Keratinocyte (primary cell): ENCODE measurements at regions not wholly inside any gene's neighbourhood (a gene's known extent, or its start where the extent isn't known, plus 50 kb on each side); places are given as distances from the start of the nearest gene placed in this dataset.

Experiments used
- DNase-seq: peaks from one replicate; pipeline ENCODE4 v3.0.0-alpha.2; 2011; ENCODE audit warnings: low read depth, missing footprints, low spot score
- FAIRE-seq: peaks from 2 replicates; lab custom pipeline; 2011; peaks lifted over from hg19 to GRCh38; lab: Jason Lieb, UNC
- H2AFZ ChIP-seq: 2 replicates; pipeline ENCODE4 v1.6.0; 2012; ENCODE audit warnings: low read length, control low read depth, inconsistent platforms; ENCODE audit not compliant: control insufficient read depth
- H3K27ac ChIP-seq: 2 replicates; pipeline ENCODE4 v1.5.1; 2011; ENCODE audit warnings: low read length; ENCODE audit not compliant: control insufficient read depth, insufficient read depth
- H3K27me3 ChIP-seq: 3 replicates; pipeline ENCODE4 v1.6.0; 2011; ENCODE audit warnings: low read length; ENCODE audit not compliant: control insufficient read depth, insufficient read depth; ENCODE audit errors: extremely low read depth
- H3K36me3 ChIP-seq, 2 experiments: 2 replicates in 1 of 2; 3 replicates in 1 of 2; pipeline ENCODE4 v1.5.1; 2011; ENCODE audit warnings: low read length in 2 of 2, mild to moderate bottlenecking in 1 of 2; ENCODE audit not compliant: control insufficient read depth in 2 of 2, insufficient read depth in 2 of 2; ENCODE audit errors: extremely low read depth in 1 of 2
- H3K4me1 ChIP-seq: 3 replicates; pipeline ENCODE4 v1.5.1; 2011; ENCODE audit warnings: low read length; ENCODE audit not compliant: control insufficient read depth, insufficient read depth; ENCODE audit errors: extremely low read depth
- H3K4me2 ChIP-seq: 3 replicates; pipeline ENCODE4 v1.6.0; 2011; ENCODE audit warnings: low read depth, low read length; ENCODE audit not compliant: control insufficient read depth, insufficient read depth; ENCODE audit errors: extremely low read depth
- H3K4me3 ChIP-seq, 3 experiments: fragments of 200-600 bp in 1 of 3; sonication (generic) in 1 of 3; 2 replicates in 2 of 3; 3 replicates in 1 of 3; pipeline ENCODE4 v1.5.1; 2011 to 2016; ENCODE audit warnings: low read length in 3 of 3, mild to moderate bottlenecking in 3 of 3, control low read depth in 2 of 3, inconsistent platforms in 1 of 3, low read depth in 1 of 3, mixed read lengths in 1 of 3, mixed run types in 1 of 3, moderate library complexity in 1 of 3; ENCODE audit not compliant: control insufficient read depth in 2 of 3, insufficient read depth in 2 of 3; ENCODE audit errors: extremely low read depth in 1 of 3
- H3K79me2 ChIP-seq: 2 replicates; pipeline ENCODE4 v1.6.0; 2012; ENCODE audit warnings: low read length; ENCODE audit not compliant: control insufficient read depth, insufficient read depth
- H3K9ac ChIP-seq: 3 replicates; pipeline ENCODE4 v1.6.0; 2011; ENCODE audit warnings: low read length; ENCODE audit not compliant: control insufficient read depth, insufficient read depth; ENCODE audit errors: extremely low read depth
- H3K9me1 ChIP-seq: 3 replicates; pipeline ENCODE4 v1.6.0; 2011; ENCODE audit warnings: low read length; ENCODE audit not compliant: control insufficient read depth, insufficient read depth; ENCODE audit errors: extremely low read depth
- H3K9me3 ChIP-seq: 2 replicates; pipeline ENCODE4 v1.5.1; 2012; ENCODE audit warnings: low read depth, low read length; ENCODE audit not compliant: control insufficient read depth
- H4K20me1 ChIP-seq: 3 replicates; pipeline ENCODE4 v1.6.0; 2011; ENCODE audit warnings: low read length; ENCODE audit not compliant: control insufficient read depth, insufficient read depth; ENCODE audit errors: extremely low read depth
- EZH2 ChIP-seq: IDR thresholded peaks from one replicate; pipeline ENCODE4 v1.6.1; 2012; ENCODE audit warnings: inconsistent platforms, mild to moderate bottlenecking, low read length, moderate library complexity
- dilution Hi-C: fragments of 300-500 bp; cut with MboI; formaldehyde crosslinking; loops from one replicate; pipeline ENCODE4 v1.7.0; 2020; ENCODE audit warnings: low sequenced_read_pairs; ENCODE audit not compliant: extremely low pct_ligation_motif_present
- TF ChIP-seq, protein P1 (sequence below), 3 experiments: IDR thresholded peaks in 1 of 3; conservative IDR thresholded peaks in 1 of 3; optimal IDR thresholded peaks in 1 of 3; 2 replicates in 2 of 3; 3 replicates in 1 of 3; pipeline versions ENCODE3 to v1.5.1; 2011; ENCODE audit warnings: low read length in 3 of 3, mild to moderate bottlenecking in 3 of 3, moderate library complexity in 2 of 3, control low read depth in 1 of 3, inconsistent platforms in 1 of 3; ENCODE audit not compliant: insufficient read depth in 2 of 3; ENCODE audit errors: extremely low read depth in 1 of 3

DNA sequence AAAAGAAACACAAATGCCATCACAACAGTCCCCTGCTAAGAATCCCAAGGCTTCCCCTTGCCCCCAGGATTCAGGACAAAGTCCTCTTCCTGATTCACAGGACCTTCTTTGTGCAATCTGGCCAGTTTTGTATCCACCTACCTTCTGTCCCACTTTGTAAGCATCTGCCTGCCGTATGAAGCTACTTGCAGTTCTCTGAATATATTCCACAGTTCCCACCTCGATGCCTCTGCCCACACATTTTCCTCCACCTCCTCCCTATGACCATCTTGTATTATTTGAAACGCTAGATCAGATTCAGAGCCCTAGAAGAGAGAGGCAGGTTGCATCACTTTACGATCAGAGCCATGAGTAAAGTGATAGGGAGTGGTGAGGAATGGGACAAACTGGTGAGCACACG lies 159.2 kb upstream of the XYLT1 start:
- Histone ChIP-seq H3K4me3 (no peak overlapping the region), H3K36me3 (no peaks in the 10 kb centered on the region), H3K4me1 (peaks cover 23% of the 10 kb centered on the region), H3K27me3 (no peaks in the 10 kb centered on the region), H3K9me3 (peaks cover 6% of the 10 kb centered on the region), H3K79me2 (no peaks in the 10 kb centered on the region), H3K9ac (no peak overlapping the region), H3K27ac (no peak overlapping the region), H4K20me1 (no peaks in the 10 kb centered on the region), H2AFZ (no peak overlapping the region), H3K4me2 (no peak overlapping the region), H3K9me1 (no peaks in the 10 kb centered on the region)
- TF ChIP-seq EZH2 = no peak
- TF ChIP-seq, protein P1, sequence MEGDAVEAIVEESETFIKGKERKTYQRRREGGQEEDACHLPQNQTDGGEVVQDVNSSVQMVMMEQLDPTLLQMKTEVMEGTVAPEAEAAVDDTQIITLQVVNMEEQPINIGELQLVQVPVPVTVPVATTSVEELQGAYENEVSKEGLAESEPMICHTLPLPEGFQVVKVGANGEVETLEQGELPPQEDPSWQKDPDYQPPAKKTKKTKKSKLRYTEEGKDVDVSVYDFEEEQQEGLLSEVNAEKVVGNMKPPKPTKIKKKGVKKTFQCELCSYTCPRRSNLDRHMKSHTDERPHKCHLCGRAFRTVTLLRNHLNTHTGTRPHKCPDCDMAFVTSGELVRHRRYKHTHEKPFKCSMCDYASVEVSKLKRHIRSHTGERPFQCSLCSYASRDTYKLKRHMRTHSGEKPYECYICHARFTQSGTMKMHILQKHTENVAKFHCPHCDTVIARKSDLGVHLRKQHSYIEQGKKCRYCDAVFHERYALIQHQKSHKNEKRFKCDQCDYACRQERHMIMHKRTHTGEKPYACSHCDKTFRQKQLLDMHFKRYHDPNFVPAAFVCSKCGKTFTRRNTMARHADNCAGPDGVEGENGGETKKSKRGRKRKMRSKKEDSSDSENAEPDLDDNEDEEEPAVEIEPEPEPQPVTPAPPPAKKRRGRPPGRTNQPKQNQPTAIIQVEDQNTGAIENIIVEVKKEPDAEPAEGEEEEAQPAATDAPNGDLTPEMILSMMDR (optimal IDR thresholded peaks at IDR 0.05 in 1 of 3, IDR thresholded peaks at IDR 0.05 in 1 of 3, conservative IDR thresholded peaks at IDR 0.05 in 1 of 3; ENCODE audit: extremely low read depth in 1 of 3, insufficient read depth in 2 of 3, low read length in 3 of 3) = no peak
- DNase-seq = no peak
- FAIRE-seq = no peak
- dilution Hi-C loops = no loop called here

DNA sequence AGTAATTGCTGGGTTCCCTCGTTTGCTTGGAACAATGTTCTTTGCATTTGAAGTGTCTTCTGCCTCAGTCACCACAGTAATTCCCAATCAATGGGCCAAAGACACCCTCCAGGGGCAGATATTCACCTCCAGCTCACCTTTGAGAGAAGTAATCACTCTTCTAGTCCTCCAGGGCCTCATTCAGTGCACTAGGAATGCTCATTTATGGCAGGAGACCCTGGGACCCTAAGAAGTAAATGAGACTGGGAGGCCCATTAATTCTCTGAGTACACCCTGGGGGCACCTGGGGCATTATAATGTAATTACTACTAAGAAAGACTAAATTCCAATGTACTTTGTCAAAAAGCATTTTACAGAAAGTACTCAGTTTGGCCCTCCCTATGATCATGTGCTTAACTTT lies 158.2 kb upstream of the XYLT1 start:
- Histone ChIP-seq H3K9me3 (peaks cover 6% of the 10 kb centered on the region), H4K20me1 (no peaks in the 10 kb centered on the region), H3K9me1 (no peaks in the 10 kb centered on the region), H3K79me2 (no peaks in the 10 kb centered on the region), H3K27me3 (no peaks in the 10 kb centered on the region), H3K4me1 (peaks cover 22% of the 10 kb centered on the region), H3K9ac (no peak overlapping the region), H3K27ac (no peak overlapping the region), H2AFZ (no peak overlapping the region), H3K4me3 (no peak overlapping the region), H3K36me3 (no peaks in the 10 kb centered on the region), H3K4me2 (no peak overlapping the region)
- no peak for FAIRE-seq
- DNase-seq = no peak
- no peak for TF ChIP-seq EZH2
- TF ChIP-seq, protein P1 (optimal IDR thresholded peaks at IDR 0.05 in 1 of 3, IDR thresholded peaks at IDR 0.05 in 1 of 3, conservative IDR thresholded peaks at IDR 0.05 in 1 of 3; ENCODE audit: extremely low read depth in 1 of 3, insufficient read depth in 2 of 3, low read length in 3 of 3) = no peak
- dilution Hi-C loops = no loop called here
